Stromal cell of bone marrow (primary cell): ENCODE measurements at regions not wholly inside any gene's neighbourhood (a gene's known extent, or its start where the extent isn't known, plus 50 kb on each side); places are given as distances from the start of the nearest gene placed in this dataset.

ENCODE experiments used
- DNase-seq: peaks from one replicate; pipeline ENCODE4 v3.0.0-alpha.2; 2012; ENCODE audit warnings: low read depth

GRCh38 chr12:77489331-77489970 lies 341.2 kb upstream of the NAV3 start:
- no peak for DNase-seq

GRCh38 chr12:77488041-77488620 lies 342.6 kb upstream of the NAV3 start:
- peak; percentile 15 for DNase-seq

DNA sequence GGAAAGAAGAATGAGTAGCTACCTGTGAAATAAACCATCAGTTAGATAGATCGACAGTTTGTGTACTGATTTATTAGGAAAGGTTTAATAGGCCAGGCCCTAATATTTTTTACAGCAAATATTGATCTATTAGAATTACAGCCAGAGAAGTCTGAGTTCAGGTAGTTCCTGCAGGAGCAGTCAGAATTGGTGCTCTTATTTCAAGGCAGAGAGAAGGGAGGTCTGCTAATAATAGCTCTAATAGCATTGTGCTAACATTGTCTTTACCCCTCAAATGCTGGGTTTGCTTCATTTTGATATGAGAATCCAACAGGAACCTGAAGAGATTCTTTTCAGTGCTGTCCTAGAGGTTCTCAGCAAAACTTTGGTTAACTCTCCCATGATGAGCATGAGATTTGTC lies 343.8 kb upstream of the NAV3 start:
- no peak for DNase-seq

- DNase-seq = no peak
These were observed 344.5 kb upstream of the NAV3 start for GRCh38 chr12:77485961-77486854.

DNA sequence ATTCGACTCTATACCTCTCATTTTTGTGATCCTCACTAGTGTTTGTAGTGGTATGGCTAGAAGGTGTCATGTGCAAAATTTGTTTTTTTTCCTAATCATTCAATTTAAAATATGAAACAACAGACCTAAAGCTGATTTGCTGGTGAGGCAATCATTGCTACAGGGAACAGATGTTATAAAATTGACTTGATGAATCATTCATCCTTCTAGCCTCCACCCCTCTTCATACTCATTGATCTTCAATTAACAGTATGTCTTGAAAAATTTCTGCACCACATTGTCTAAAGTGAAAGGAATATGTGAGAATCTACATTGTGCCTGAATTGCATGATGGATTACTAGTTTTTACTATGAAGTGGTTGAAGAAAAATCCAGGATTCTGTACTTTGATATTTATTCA lies 349.0 kb upstream of the NAV3 start:
- no peak for DNase-seq

DNA sequence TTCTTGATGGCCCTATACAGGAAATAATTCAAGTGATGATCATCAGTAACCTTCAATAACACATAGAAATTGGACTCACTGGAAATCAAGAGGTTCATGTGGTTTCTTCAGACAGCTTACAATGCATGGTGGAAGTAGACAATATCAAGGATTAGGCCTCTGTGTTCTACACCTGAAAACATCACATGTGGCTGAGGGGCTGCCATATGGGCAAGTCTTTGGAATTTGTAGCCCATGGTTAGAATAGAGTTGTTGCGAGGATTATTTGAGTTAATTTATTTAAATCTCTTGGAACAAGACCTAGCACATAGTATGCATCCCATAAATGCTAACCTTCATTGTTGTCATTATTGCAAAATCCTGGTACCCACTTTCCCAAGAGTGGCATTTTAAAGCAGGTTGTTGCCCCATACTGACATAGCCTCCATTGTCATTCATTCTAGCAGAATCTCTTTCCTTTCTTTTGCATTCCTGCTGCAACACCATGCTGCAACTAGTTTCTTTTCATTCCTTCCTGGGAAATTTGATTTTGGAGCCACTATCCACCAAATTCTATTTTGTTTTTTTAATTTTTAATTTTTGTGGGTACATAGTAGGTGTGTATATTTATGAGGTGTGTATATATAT lies 352.7 kb upstream of the NAV3 start:
- no peak for DNase-seq

DNA sequence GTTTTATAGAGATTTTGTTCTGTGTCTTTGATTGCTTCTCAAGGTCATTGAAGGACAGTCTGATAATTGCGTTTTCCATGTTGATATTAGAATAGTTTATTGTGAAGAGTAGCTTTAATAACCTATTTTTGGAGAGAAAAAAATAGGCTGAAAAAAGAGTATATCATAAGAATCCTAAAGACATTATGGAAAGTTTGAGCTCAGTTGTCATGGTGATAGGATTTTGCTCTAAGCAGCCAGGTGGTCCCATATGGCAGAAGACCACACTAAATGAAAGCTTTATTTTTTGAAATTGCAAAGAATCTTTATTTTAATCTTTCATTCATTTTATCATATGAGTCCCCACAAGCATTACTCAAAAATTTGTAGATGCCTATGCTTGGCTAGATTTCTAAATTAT lies 358.9 kb upstream of the NAV3 start:
- no peak for DNase-seq

DNA sequence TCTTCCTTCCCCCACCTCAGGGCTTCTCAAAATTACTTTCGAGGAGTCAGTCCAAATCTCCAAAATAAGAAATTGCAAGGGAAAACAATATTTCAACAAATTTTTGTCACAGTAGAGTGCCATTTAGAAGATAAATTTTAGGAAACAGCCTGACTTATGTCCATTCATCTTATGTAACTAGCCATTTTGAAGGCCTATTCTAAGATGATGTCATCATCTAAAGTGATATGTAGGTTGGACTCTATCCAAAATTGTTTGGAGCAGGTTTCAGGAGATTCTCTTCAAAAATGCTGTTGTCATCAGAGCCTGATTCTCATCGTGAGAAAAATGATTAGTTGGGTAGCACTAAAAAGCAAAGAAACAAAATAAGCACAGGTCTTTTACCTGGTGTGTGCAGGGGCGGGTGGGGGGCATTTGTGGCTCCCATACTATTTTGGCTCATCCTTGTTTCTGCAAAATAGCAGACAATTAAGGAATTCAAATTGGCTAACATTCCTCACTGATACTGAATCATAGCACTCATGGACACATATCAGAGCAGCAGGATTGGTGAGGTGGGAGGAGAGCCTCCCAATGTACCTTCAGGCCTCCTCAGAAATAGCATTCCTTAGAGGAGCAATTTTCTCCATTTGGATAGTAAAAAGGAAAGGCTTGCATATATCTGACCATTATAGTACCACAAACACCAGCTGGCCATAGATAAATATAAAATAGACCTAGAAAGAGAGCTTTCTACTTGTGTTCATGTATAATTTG lies 360.9 kb upstream of the NAV3 start:
- no peak for DNase-seq

- DNase-seq = peak; percentile 25
These were observed 377.3 kb upstream of the E2F7 start for GRCh38 chr12:77442633-77443032.

- DNase-seq = no peak
These were observed 374.4 kb upstream of the E2F7 start for GRCh38 chr12:77439749-77440148.

- DNase-seq = no peak
These were observed 373.3 kb upstream of the E2F7 start for GRCh38 chr12:77438644-77439043.

- no peak for DNase-seq
These were observed 371.8 kb upstream of the E2F7 start for GRCh38 chr12:77437206-77437605.

GRCh38 chr12:77435446-77436091 lies 370.2 kb upstream of the E2F7 start:
- no peak for DNase-seq

GRCh38 chr12:77433799-77434198 lies 368.4 kb upstream of the E2F7 start:
- peak; percentile 14 for DNase-seq

DNA sequence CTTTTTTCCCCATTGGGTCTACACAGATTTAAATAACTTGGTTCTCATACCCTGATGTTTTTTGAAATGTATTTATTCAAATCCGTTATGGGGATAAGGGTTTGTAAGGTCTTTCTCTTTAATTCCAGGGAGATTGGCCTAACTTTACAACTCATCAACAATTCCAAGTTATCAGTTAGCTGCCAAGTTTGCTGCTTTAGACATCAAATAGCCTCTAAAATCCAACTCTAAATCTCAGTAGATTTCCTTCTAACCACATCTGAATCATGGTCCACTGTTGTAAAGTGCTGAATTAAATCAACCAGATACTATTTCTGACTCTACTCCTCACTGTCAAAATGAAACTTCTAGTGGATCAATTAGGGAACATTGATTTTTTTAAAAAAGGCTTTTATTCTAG lies 364.1 kb upstream of the E2F7 start:
- DNase-seq = peak; percentile 49

GRCh38 chr12:77421152-77421551 lies 355.8 kb upstream of the E2F7 start:
- no peak for DNase-seq

- no peak for DNase-seq
These were observed 344.2 kb upstream of the E2F7 start for GRCh38 chr12:77409551-77409950.

- no peak for DNase-seq
These were observed 342.6 kb upstream of the E2F7 start for GRCh38 chr12:77407931-77408330.

- DNase-seq = no peak
These were observed 341.0 kb upstream of the E2F7 start for GRCh38 chr12:77406219-77406905.

DNA sequence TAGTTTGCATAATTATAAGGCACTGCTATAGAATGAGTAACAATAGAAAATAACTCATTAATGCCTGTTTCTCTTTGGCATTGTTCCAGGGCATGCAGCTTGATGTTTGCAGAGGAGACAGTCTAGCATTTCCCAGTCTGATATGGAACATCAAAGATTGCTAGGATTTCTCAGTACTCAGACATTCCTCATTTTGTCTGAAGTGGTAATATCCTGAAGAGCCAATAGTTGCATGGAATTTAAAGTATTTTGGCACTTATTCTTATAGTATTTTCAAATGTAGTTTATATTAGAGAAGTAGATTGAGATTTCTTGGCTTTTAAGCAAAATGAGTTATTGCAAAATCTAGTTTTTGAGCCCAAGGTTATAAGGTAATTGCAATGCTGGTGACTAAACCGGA lies 337.3 kb upstream of the E2F7 start:
- DNase-seq = no peak

GRCh38 chr12:77401770-77402081 lies 336.4 kb upstream of the E2F7 start:
- DNase-seq = no peak
